Mucosa of descending colon (tissue), 3 donors: ENCODE measurements at regions not wholly inside any gene's neighbourhood (a gene's known extent, or its start where the extent isn't known, plus 50 kb on each side); places are given as distances from the start of the nearest gene placed in this dataset.
"Not testable (repeated sequence)": the region's sequence is repeated elsewhere in the genome, so short reads cannot be mapped to it uniquely, and the experiment has no call there.

Source experiments
- ATAC-seq: fragments of 200-7000 bp; cut with Tn5 transposase; one replicate; pipeline ENCODE4 v1.9.1; 2020; ENCODE audit warnings: mild to moderate bottlenecking, moderate library complexity
- DNase-seq, 3 donors: peaks; one replicate each; pipeline ENCODE4 v3.0.0-alpha.2; 2020
- H3K36me3 ChIP-seq: fragments of 200-600 bp; one replicate; pipeline ENCODE4 v1.8.0; 2021; ENCODE audit warnings: low read depth, mild to moderate bottlenecking
- H3K4me1 ChIP-seq: fragments of 200-600 bp; one replicate; pipeline ENCODE4 v1.8.0; 2021; ENCODE audit warnings: low read depth, mild to moderate bottlenecking
- H3K4me3 ChIP-seq: fragments of 200-600 bp; one replicate; pipeline ENCODE4 v1.8.0; 2021; ENCODE audit warnings: mild to moderate bottlenecking
- H3K9me3 ChIP-seq: fragments of 200-600 bp; one replicate; pipeline ENCODE4 v1.8.0; 2021; ENCODE audit warnings: mild to moderate bottlenecking
- CTCF ChIP-seq: fragments of 200-600 bp; IDR thresholded peaks from one replicate; pipeline ENCODE4 v1.8.0; 2022; ENCODE audit warnings: antibody characterized with exemption, mild to moderate bottlenecking
- intact Hi-C, 2 donors: fragments of 100-400 bp; cut with DNase I in 1 of 2; cut with micrococcal nuclease in 1 of 2; formaldehyde crosslinking; loops; one replicate each; pipeline versions ENCODE4 v1.11.0 to v1.11.1; 2022; cut with DNase I, micrococcal nuclease
- donor health status: DM: no; HTN: no; CAD: no; lungs with moderate emphysema.
- donor health status: DM: no; HTN: no; CAD: no.
- donor health status: DM: no; HTN: yes; CAD: no.

DNA sequence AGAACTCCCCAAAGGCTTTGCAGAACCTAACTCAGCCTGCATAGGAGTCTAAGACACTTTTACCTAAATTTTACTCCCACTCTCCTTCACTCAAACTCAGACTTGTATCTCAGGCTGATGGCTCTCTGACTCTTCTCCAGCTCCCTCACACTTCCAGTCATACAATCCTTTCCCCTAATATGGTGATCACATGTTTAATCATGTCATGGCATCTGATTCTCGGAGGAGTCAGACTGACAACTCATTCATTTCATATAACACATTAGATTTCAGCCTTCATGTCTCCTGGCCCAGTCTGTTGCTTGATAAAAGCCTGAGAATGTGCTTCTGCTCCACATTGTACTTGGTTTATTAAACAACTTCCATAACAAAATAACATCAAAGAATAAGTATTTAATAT is 1503.9 kb upstream of the TENM4 start:
- no peaks in the 10 kb centered on the region for H3K36me3 ChIP-seq
- no peak overlapping the region for H3K4me3 ChIP-seq
- TF ChIP-seq CTCF, result no peak
- no peaks in the 10 kb centered on the region for H3K9me3 ChIP-seq
- no peaks in the 10 kb centered on the region for H3K4me1 ChIP-seq
- DNase-seq, result no peak
- intact Hi-C loops, result no loop called here
- ATAC-seq, result no peak

DNA sequence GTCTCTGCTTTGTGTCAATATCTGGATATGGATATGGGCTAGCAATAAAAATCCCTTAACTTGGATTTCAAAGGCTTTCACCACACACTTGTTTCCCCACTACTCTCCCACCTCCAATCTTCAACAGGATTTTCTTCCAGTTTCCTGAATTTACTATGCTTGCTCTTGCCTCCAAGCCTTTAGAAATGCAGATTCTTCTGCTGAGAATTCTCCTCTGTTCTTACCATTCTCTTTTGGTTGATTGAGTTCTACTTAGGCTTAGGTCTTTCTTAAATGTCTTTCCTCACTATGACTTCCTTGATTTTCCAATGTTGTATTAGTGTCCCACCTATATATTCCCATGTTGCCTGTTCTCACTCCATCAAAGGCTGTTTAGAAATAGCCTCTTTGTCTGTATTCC is 1502.4 kb upstream of the TENM4 start:
- no peak for DNase-seq
- ATAC-seq, result no peak
- Histone ChIP-seq H3K4me3 (no peak overlapping the region), H3K9me3 (no peaks in the 10 kb centered on the region), H3K4me1 (no peaks in the 10 kb centered on the region), H3K36me3 (no peaks in the 10 kb centered on the region)
- intact Hi-C loops, result no loop called here
- TF ChIP-seq CTCF, result no peak

DNA sequence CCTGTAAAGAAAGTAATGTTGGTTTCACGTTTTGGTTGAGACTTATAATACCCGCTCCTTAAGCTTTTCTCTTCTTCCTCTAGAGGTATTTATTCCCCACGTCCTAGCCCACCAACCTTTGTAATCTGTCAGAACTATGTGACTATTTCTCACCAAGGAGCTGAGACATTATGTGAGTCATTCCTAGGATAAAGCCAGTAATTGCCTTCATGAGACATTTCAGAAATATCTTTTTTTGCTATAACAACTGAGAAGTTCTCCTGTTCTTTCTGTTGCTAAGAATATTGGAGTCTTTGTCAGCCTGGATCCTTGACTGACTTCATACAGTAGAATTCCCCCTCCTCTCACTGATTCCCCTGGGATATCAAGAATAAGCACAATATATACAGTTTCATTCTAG is 1497.0 kb upstream of the TENM4 start:
- Histone ChIP-seq H3K9me3 (no peaks in the 10 kb centered on the region), H3K4me1 (no peaks in the 10 kb centered on the region), H3K4me3 (no peak overlapping the region), H3K36me3 (no peaks in the 10 kb centered on the region)
- intact Hi-C loops, result no loop called here
- no peak for ATAC-seq
- no peak for DNase-seq
- TF ChIP-seq CTCF, result no peak

DNA sequence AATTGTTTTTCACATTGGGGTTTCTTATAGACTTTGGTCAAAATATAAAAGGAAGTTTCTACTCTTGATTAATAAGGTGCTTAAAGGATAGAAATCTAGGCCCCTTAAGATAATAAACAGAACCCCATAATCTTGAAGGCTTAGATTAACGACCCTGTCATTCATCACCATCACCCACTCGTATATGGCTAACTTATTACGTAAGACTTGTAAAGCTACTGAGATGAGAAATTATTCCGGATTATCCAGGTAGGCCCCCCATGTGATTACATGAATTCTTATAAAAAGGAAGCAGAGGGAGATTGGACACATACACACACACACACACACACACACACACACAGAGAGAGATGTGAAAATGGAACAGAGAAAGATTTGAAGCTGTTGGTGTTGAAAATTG is 1489.2 kb upstream of the TENM4 start:
- intact Hi-C loops, result no loop called here
- no peak overlapping the region for H3K4me3 ChIP-seq
- H3K36me3 ChIP-seq, result no peaks in the 10 kb centered on the region
- no peaks in the 10 kb centered on the region for H3K4me1 ChIP-seq
- DNase-seq (no peak), ATAC-seq (no peak)
- no peak for TF ChIP-seq CTCF
- H3K9me3 ChIP-seq, result no peaks in the 10 kb centered on the region

DNA sequence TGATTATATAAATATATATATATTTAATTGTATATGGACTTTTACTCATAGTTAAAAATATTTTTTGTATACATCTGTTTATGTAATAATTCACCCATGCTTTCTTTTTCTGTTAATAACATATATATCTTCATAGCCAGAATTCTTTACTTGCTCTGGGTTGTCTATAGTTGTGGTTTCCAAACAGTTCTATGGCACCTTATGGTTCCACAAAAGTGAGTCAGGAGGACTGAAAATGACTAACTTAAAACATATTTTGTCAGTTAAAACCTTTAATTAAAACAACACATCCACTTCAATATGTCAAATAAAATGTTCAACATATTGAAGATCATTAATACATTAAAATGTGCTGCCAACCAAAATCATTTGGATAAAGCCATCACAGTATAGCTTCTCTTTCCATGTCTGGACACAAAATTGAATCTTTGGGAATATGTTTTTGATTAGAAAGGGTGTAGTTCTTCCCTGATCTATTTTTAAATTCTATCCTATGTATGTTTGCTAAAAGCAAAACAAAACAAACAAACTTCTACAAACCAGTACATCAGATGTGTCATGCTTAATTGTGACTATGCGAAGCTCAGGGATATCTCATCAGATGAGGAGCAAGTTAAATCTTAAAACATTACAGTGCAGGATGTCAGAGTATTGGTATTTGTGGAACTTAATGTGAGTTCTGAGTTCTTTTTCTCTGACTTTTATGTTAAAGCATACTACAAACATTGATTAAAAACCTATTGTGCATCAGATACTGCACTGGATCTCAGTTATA is 1488.4 kb upstream of the TENM4 start:
- DNase-seq, result no peak
- intact Hi-C loops, result no loop called here
- H3K4me1 ChIP-seq, result no peaks in the 10 kb centered on the region
- no peak for ATAC-seq
- H3K9me3 ChIP-seq, result no peaks in the 10 kb centered on the region
- TF ChIP-seq CTCF, result no peak
- H3K36me3 ChIP-seq, result no peaks in the 10 kb centered on the region
- H3K4me3 ChIP-seq, result no peak overlapping the region

DNA sequence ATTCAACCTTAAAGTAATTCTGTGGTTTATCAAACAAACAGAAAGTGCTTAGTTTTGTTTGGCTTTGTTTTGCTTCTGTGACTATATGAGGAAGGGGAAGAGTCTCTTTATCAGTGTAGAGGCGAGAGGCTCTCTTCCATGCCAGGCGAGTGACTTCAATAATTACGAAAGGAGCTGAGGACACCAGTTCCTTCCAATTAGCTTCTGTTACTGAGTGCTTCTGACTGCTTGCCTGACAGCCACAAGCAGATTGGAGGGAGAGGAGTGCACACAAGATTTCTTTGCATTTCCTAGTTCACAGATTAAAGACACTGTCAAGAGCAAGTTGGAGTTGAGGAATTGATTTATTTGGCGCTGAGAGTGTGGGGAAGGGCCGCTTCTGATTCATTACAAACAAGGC is 1484.5 kb upstream of the TENM4 start:
- intact Hi-C loops, result no loop called here
- H3K9me3 ChIP-seq, result no peaks in the 10 kb centered on the region
- no peak for TF ChIP-seq CTCF
- no peak overlapping the region for H3K4me3 ChIP-seq
- ATAC-seq (no peak), DNase-seq (no peak)
- H3K36me3 ChIP-seq, result no peaks in the 10 kb centered on the region
- H3K4me1 ChIP-seq, result no peaks in the 10 kb centered on the region

DNA sequence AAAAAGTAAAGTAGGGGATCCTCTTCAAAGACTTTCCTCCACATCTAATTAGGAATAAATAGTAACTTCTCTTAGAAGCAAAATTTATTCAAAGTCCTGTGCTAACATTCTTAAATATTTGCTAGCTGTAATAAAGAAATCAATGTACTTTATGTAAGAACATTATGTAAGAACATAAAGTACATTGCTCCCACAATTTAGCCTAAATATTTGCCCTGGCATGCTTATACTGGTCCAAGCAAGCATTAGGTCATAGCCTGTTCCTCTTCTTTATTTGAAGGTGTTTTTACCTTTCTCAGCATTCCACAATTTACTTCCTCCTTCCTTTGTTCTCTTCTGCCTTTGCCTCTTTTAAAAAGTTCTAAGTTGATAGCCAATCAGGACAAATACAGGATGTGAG is 1480.5 kb upstream of the TENM4 start:
- ATAC-seq, H3K36me3 ChIP-seq, H3K4me1 ChIP-seq, H3K4me3 ChIP-seq, DNase-seq, H3K9me3 ChIP-seq, intact Hi-C loops: not testable (repeated sequence)
